ENCODE measurements at regions not wholly inside any gene's neighbourhood (a gene's known extent, or its start where the extent isn't known, plus 50 kb on each side); places are given as distances from the start of the nearest gene placed in this dataset.

GRCh38 chr4:96379524-96379923 lies 539.6 kb downstream of the PDHA2 start:
- peaks cover 6% of the 10 kb centered on the region for H3K4me1 Mint-ChIP-seq
- peaks cover 26% of the 10 kb centered on the region for H3K9me3 Mint-ChIP-seq
- DNase-seq (ENCODE audit: low spot score in 2 of 2, unreplicated experiment in 2 of 2) = no peak
- no peak overlapping the region for H3K4me3 Mint-ChIP-seq
- TF ChIP-seq, protein P1, sequence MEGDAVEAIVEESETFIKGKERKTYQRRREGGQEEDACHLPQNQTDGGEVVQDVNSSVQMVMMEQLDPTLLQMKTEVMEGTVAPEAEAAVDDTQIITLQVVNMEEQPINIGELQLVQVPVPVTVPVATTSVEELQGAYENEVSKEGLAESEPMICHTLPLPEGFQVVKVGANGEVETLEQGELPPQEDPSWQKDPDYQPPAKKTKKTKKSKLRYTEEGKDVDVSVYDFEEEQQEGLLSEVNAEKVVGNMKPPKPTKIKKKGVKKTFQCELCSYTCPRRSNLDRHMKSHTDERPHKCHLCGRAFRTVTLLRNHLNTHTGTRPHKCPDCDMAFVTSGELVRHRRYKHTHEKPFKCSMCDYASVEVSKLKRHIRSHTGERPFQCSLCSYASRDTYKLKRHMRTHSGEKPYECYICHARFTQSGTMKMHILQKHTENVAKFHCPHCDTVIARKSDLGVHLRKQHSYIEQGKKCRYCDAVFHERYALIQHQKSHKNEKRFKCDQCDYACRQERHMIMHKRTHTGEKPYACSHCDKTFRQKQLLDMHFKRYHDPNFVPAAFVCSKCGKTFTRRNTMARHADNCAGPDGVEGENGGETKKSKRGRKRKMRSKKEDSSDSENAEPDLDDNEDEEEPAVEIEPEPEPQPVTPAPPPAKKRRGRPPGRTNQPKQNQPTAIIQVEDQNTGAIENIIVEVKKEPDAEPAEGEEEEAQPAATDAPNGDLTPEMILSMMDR (IDR thresholded peaks at IDR 0.05; ENCODE audit: unreplicated experiment) = no peak
- H3K27ac Mint-ChIP-seq = no peak overlapping the region
- H3K36me3 Mint-ChIP-seq = peaks cover 3% of the 10 kb centered on the region
- no peaks in the 10 kb centered on the region for H3K27me3 Mint-ChIP-seq (ENCODE audit: low read depth)

DNA sequence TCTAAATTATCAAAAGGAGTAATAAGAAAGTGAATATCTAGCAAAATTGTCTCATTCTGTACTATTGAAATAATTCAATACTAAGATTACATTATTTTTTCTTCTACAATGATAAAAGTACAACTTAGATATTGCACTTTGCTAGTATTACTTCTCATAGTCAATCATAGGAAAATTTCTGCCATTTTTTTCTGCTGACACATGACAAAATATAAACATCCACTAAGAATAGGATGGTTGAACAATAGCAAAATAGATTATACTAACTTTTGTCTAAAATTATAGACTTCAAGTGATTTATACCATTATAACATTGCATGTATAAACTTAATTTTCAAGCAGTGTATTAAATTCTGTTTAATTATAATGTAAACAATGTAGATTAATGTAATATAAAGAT lies 540.2 kb downstream of the PDHA2 start:
- peaks cover 22% of the 10 kb centered on the region for H3K9me3 Mint-ChIP-seq
- H3K4me3 Mint-ChIP-seq = no peak overlapping the region
- TF ChIP-seq, protein P1 (IDR thresholded peaks at IDR 0.05; ENCODE audit: unreplicated experiment) = no peak
- peaks cover 3% of the 10 kb centered on the region for H3K36me3 Mint-ChIP-seq
- no peaks in the 10 kb centered on the region for H3K27me3 Mint-ChIP-seq (ENCODE audit: low read depth)
- H3K4me1 Mint-ChIP-seq = peaks cover 6% of the 10 kb centered on the region
- H3K27ac Mint-ChIP-seq = no peak overlapping the region
- DNase-seq (ENCODE audit: low spot score in 2 of 2, unreplicated experiment in 2 of 2) = no peak

DNA sequence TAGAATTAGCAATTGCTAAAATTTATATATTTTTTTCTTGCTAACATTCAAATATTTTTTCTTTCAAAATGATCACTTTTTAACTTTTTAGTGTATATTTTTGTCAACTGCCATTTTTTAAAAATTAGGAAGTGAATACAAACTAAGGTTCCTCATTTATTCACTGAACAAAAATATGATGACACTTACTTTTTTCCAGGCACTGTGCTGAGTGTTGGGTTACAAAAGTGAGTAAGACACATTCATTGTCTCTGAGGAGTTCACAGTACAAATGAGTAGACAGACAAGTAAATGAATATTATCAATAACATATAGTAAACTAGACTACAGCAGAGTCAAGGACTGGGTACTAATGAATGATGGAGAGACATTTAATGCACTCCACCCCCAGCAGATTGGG lies 543.5 kb downstream of the PDHA2 start:
- Mint-ChIP-seq H3K9me3 (peaks cover 24% of the 10 kb centered on the region), H3K36me3 (peaks cover 3% of the 10 kb centered on the region), H3K27me3 (ENCODE audit: low read depth) (no peaks in the 10 kb centered on the region), H3K4me1 (peaks cover 6% of the 10 kb centered on the region), H3K27ac (no peak overlapping the region), H3K4me3 (no peak overlapping the region)
- no peak for DNase-seq (ENCODE audit: low spot score in 2 of 2, unreplicated experiment in 2 of 2)
- TF ChIP-seq, protein P1 (IDR thresholded peaks at IDR 0.05; ENCODE audit: unreplicated experiment) = no peak

DNA sequence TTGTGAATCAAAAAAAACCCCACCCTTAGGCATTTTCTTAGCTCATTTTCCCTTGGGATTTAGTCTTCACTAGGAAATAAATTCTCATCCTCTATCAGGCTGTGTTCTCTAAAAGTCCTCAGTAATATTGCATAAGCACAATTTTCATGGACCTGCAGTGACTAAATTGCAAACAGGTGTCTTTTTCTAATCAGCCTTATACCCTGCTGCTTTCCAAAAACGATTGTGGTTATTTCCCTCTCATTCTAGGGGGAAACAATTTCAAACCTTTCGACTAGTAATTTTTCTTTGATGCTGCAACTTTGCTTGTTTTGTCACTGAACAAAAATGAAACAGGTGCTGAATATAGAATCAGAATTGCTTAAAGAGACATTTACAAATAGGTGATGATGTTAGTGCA lies 549.9 kb downstream of the PDHA2 start:
- no peaks in the 10 kb centered on the region for H3K27me3 Mint-ChIP-seq (ENCODE audit: low read depth)
- no peak overlapping the region for H3K4me3 Mint-ChIP-seq
- TF ChIP-seq, protein P1 (IDR thresholded peaks at IDR 0.05; ENCODE audit: unreplicated experiment) = no peak
- peaks cover 6% of the 10 kb centered on the region for H3K9me3 Mint-ChIP-seq
- no peak overlapping the region for H3K27ac Mint-ChIP-seq
- no peak for DNase-seq (ENCODE audit: low spot score in 2 of 2, unreplicated experiment in 2 of 2)
- peaks cover 8% of the 10 kb centered on the region for H3K4me1 Mint-ChIP-seq
- H3K36me3 Mint-ChIP-seq = no peaks in the 10 kb centered on the region

DNA sequence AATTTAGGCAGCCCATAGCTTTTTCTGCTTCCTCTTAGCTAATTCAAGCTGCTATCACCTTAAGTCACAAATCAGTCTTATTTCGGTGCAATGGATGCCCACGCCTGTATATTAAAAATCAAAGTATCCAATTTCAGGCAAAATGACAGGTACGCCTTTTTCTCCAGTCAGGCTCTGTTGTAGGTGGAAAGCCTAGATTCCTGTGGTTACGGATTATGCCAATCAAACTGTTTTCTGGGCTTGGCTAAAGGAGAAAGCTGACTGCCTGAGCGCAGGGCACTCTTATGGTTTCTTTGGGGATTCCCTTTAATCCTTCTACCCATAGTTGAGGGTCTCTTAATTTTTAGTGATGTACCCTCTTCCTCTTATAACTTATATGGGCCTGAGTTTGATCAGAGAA lies 550.5 kb downstream of the PDHA2 start:
- no peak overlapping the region for H3K27ac Mint-ChIP-seq
- H3K36me3 Mint-ChIP-seq = no peaks in the 10 kb centered on the region
- peaks cover 8% of the 10 kb centered on the region for H3K4me1 Mint-ChIP-seq

More for the DNA sequence above, 550.5 kb downstream of the PDHA2 start:
- Mint-ChIP-seq H3K9me3 (peaks cover 8% of the 10 kb centered on the region), H3K4me3 (no peak overlapping the region), H3K27me3 (ENCODE audit: low read depth) (no peaks in the 10 kb centered on the region)
- TF ChIP-seq, protein P1 (IDR thresholded peaks at IDR 0.05; ENCODE audit: unreplicated experiment) = no peak
- DNase-seq (ENCODE audit: low spot score in 2 of 2, unreplicated experiment in 2 of 2) = no peak

Data from mesothelial cell of epicardium (in vitro differentiated cells).